ENCODE measurements at regions not wholly inside any gene's neighbourhood (a gene's known extent, or its start where the extent isn't known, plus 50 kb on each side); places are given as distances from the start of the nearest gene placed in this dataset.
"Not testable (repeated sequence)": the region's sequence is repeated elsewhere in the genome, so short reads cannot be mapped to it uniquely, and the experiment has no call there.

- DNase-seq (ENCODE audit: low read depth): no peak
- TF ChIP-seq, protein P1, sequence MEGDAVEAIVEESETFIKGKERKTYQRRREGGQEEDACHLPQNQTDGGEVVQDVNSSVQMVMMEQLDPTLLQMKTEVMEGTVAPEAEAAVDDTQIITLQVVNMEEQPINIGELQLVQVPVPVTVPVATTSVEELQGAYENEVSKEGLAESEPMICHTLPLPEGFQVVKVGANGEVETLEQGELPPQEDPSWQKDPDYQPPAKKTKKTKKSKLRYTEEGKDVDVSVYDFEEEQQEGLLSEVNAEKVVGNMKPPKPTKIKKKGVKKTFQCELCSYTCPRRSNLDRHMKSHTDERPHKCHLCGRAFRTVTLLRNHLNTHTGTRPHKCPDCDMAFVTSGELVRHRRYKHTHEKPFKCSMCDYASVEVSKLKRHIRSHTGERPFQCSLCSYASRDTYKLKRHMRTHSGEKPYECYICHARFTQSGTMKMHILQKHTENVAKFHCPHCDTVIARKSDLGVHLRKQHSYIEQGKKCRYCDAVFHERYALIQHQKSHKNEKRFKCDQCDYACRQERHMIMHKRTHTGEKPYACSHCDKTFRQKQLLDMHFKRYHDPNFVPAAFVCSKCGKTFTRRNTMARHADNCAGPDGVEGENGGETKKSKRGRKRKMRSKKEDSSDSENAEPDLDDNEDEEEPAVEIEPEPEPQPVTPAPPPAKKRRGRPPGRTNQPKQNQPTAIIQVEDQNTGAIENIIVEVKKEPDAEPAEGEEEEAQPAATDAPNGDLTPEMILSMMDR (IDR thresholded peaks at IDR 0.05; ENCODE audit: insufficient read depth, low read depth, low read length, missing control alignments): no peak
Observed at GRCh38 chr2:226172939-226173338, 626.7 kb downstream of the IRS1 start.

GRCh38 chr2:226172309-226172708 is 627.3 kb downstream of the IRS1 start:
- no peak overlapping the region for H3K4me3 ChIP-seq (ENCODE audit: low read depth, low read length)
- no peak for DNase-seq (ENCODE audit: low read depth)
- TF ChIP-seq, protein P1 (IDR thresholded peaks at IDR 0.05; ENCODE audit: insufficient read depth, low read depth, low read length, missing control alignments): no peak

More at GRCh38 chr2:226172939-226173338, 626.7 kb downstream of the IRS1 start:
- no peak overlapping the region for H3K4me3 ChIP-seq (ENCODE audit: low read depth, low read length)

- TF ChIP-seq, protein P1 (IDR thresholded peaks at IDR 0.05; ENCODE audit: insufficient read depth, low read depth, low read length, missing control alignments): no peak
- DNase-seq (ENCODE audit: low read depth): no peak
- no peak overlapping the region for H3K4me3 ChIP-seq (ENCODE audit: low read depth, low read length)
Observed at GRCh38 chr2:226169751-226170581, 629.7 kb downstream of the IRS1 start.

DNA sequence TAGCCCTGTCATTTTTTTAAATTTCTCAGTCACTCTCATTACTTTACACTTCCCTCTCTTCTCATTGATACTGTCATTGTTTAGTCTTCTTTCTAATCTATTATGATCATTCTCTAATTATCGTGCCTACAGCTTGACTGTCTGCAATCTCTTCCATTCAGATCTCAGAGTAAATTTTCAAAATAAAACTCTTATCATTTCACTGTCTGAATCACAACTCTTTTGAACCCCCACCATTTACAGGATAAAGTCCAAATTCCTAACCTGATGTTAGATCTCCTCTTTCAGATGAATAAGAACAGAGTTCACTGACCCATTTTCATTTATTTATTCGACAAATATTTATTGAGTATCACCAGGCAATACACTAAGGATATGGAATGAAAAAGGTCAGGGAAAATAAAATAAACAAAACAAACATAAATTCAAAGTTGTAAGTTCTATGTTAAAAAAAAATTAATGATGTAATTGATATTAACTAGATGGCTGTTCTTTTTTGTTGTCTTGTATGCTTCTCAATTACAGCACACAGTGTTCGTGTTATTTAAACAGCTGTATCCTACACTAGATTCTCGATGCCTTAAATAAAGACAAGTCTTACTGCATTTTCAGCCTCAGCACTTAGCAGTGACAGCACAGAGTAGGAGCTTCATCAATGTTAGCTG is 631.0 kb downstream of the IRS1 start:
- TF ChIP-seq, protein P1 (IDR thresholded peaks at IDR 0.05; ENCODE audit: insufficient read depth, low read depth, low read length, missing control alignments): no peak
- no peak overlapping the region for H3K4me3 ChIP-seq (ENCODE audit: low read depth, low read length)
- no peak for DNase-seq (ENCODE audit: low read depth)

GRCh38 chr2:226164512-226164911 is 635.1 kb downstream of the IRS1 start:
- H3K4me3 ChIP-seq (ENCODE audit: low read depth, low read length): no peak overlapping the region
- DNase-seq (ENCODE audit: low read depth): no peak
- TF ChIP-seq, protein P1 (IDR thresholded peaks at IDR 0.05; ENCODE audit: insufficient read depth, low read depth, low read length, missing control alignments): no peak

DNA sequence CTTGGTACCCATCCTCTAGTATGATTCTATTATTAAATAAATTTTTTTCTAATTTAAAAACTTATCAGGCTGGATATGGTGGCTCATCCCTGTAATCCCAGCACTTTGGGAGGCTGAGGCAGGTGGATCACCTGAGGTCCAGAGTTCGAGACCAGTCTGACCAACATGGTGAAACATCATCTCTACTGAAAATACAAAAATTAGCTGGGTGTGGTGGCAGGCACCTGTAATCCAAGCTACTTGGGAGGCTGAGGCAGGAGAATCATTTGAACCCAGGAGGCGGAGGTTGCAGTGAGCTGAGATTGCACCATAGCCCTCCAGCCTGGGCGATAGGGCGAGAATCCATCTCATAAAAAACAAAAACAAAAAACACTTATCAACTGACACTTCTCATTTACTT is 639.0 kb downstream of the IRS1 start:
- DNase-seq (ENCODE audit: low read depth); H3K4me3 ChIP-seq (ENCODE audit: low read depth, low read length): not testable (repeated sequence)

GRCh38 chr2:226159875-226160479 is 639.6 kb downstream of the IRS1 start:
- no peak for DNase-seq (ENCODE audit: low read depth)
- TF ChIP-seq, protein P1 (IDR thresholded peaks at IDR 0.05; ENCODE audit: insufficient read depth, low read depth, low read length, missing control alignments): no peak
- H3K4me3 ChIP-seq (ENCODE audit: low read depth, low read length): no peak overlapping the region
